GM19397 (cell line): ENCODE measurements at regions not wholly inside any gene's neighbourhood (a gene's known extent, or its start where the extent isn't known, plus 50 kb on each side); places are given as distances from the start of the nearest gene placed in this dataset.

Experiments
- ATAC-seq: cut with Tn5 transposase; IDR thresholded peaks from one replicate; pipeline ENCODE4 v1.9.1; 2021; ENCODE audit warnings: mild to moderate bottlenecking, moderate library complexity; ENCODE audit not compliant: unreplicated experiment

GRCh38 chr10:3418041-3418754 lies 245.6 kb upstream of the PITRM1 start:
- ATAC-seq = no peak

- no peak for ATAC-seq
Measured at GRCh38 chr10:3417096-3417495, 244.5 kb upstream of the PITRM1 start.

GRCh38 chr10:3415878-3416605 lies 243.5 kb upstream of the PITRM1 start:
- ATAC-seq = no peak

- no peak for ATAC-seq
Measured at GRCh38 chr10:3415038-3415736, 242.6 kb upstream of the PITRM1 start.

- no peak for ATAC-seq
Measured at GRCh38 chr10:3414667-3415023, 242.1 kb upstream of the PITRM1 start.

- ATAC-seq = no peak
Measured at GRCh38 chr10:3413937-3414666, 241.5 kb upstream of the PITRM1 start.

GRCh38 chr10:3412646-3413045 lies 240.1 kb upstream of the PITRM1 start:
- no peak for ATAC-seq

- ATAC-seq = no peak
Measured at GRCh38 chr10:3412071-3412582, 239.5 kb upstream of the PITRM1 start.

GRCh38 chr10:3411044-3411443 lies 238.5 kb upstream of the PITRM1 start:
- ATAC-seq = no peak

- ATAC-seq = no peak
Measured at GRCh38 chr10:3409928-3410327, 237.3 kb upstream of the PITRM1 start.

GRCh38 chr10:3408603-3409365 lies 236.2 kb upstream of the PITRM1 start:
- ATAC-seq = no peak

- no peak for ATAC-seq
Measured at GRCh38 chr10:3407208-3407607, 234.6 kb upstream of the PITRM1 start.

- ATAC-seq = no peak
Measured at GRCh38 chr10:3406556-3406955, 234.0 kb upstream of the PITRM1 start.

GRCh38 chr10:3404381-3404780 lies 231.8 kb upstream of the PITRM1 start:
- ATAC-seq = no peak

- ATAC-seq = no peak
Measured at GRCh38 chr10:3402187-3402751, 229.7 kb upstream of the PITRM1 start.

GRCh38 chr10:3401491-3401938 lies 228.9 kb upstream of the PITRM1 start:
- no peak for ATAC-seq

- no peak for ATAC-seq
Measured at GRCh38 chr10:3400348-3400747, 227.8 kb upstream of the PITRM1 start.

GRCh38 chr10:3399756-3400155 lies 227.2 kb upstream of the PITRM1 start:
- ATAC-seq = no peak

GRCh38 chr10:3398825-3399646 lies 226.5 kb upstream of the PITRM1 start:
- no peak for ATAC-seq
